GM12874 (cell line): ENCODE measurements at regions not wholly inside any gene's neighbourhood (a gene's known extent, or its start where the extent isn't known, plus 50 kb on each side); places are given as distances from the start of the nearest gene placed in this dataset.

Experiments
- CTCF ChIP-seq: IDR thresholded peaks from 2 replicates; pipeline ENCODE4 v1.5.1; 2011; ENCODE audit warnings: low read depth, mild to moderate bottlenecking, control low read depth, low read length, moderate library complexity; ENCODE audit not compliant: insufficient read depth

GRCh38 chr2:76268902-76269620 is 558.3 kb upstream of the GCFC2 start:
- TF ChIP-seq CTCF = no peak

GRCh38 chr2:76268484-76268883 is 557.8 kb upstream of the GCFC2 start:
- no peak for TF ChIP-seq CTCF

DNA sequence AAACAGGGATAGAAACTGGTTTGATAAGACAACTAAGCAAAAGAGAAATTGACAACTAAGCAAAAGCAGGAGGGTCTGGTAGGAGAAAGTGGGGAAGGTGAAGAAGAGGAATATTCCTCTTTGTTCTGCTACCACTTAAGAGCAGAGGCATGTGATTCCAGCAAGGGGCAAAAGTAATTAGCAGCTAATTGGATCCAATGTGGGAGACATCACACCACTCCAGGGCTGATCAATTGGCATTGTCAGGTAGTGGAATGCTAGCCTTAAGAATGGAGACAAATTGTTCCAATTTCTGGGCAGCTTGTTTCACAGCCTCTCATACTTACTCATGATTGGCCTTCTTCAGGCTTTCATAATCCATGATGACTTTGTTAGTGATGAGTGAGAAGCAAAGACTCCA is 547.1 kb upstream of the GCFC2 start:
- TF ChIP-seq CTCF = no peak

DNA sequence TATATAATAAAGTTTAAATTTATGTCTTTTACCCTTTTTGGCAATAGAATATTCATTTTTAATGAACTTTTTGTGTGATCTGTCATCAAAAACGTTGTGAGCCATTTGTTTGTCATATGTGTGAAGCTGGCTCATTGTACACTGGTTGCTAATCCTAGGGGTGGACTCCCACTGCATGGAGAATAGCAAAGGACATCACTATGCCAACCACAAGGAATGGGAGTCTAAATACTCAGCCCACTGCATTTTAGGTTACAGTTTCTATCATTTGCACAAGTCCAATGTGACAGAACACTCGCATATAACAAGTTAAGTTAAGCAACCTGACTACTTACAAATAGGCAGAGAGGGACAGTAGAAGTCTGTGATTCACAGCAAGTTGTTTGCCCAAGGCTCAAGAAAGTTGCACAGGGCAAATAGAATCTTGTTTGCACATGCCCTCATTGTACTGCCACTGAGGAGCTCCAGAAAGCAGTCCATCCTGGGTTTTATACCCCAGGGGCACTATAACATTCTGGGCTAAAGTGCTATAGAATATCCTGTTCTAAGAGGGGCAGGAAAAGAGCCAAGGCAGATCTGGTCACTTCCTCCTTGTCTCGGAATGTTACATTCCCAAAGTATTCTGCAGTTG is 545.9 kb upstream of the GCFC2 start:
- TF ChIP-seq CTCF = no peak

DNA sequence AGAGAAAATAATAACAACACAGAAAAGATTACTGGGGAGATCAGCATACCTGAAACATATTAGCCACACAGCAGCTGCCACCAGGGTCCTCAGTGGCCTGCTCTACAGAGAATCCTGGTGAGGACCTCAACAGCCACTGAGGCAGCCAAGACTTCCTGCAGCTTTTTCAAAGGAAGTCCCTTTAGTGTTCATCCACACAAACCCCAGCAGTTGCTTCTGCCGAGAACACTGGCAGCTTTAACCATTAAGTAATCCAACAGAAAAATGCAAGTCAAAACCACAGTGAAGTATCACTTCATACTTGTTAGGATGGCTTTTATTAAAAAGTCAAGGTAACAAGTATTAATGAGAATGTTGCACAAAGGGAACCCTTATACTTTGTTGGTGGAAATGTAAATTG is 542.0 kb upstream of the GCFC2 start:
- no peak for TF ChIP-seq CTCF

- TF ChIP-seq CTCF = no peak
Observed at GRCh38 chr2:76251342-76251741, 540.6 kb upstream of the GCFC2 start.

DNA sequence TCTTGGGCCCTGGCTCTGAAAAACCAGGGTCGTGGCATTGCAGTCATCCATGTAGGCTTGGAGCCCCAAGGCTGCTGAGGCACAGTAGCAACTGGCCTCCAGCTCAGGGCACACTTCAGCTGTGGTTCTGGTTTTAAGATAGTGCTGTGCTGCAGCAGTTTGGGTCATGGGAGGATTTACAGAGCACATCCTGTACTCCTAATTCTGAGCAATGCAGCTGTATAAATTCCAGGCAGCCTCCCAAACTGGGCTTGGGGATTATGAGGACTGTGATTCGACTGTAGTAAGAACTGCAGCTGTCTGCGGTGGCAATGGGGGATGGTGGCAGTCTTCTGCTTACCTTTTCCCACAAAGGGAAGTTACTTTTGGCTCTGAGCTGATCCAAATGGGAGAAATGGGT is 536.3 kb upstream of the GCFC2 start:
- TF ChIP-seq CTCF = no peak
